ENCODE measurements at regions not wholly inside any gene's neighbourhood (a gene's known extent, or its start where the extent isn't known, plus 50 kb on each side); places are given as distances from the start of the nearest gene placed in this dataset.

GRCh38 chr2:147469471-147469870, 375.4 kb upstream of the ACVR2A start:
- H3K4me3 ChIP-seq (replicated peaks; ENCODE audit: low read depth, low read length): no peak overlapping the region
- TF ChIP-seq CTCF (IDR thresholded peaks at IDR 0.05; ENCODE audit: low read depth, low read length, missing control alignments): no peak
- DNase-seq (ENCODE audit: extremely low read depth, low read depth): no peak

- no peak overlapping the region for H3K4me3 ChIP-seq (replicated peaks; ENCODE audit: low read depth, low read length)
- no peak for DNase-seq (ENCODE audit: extremely low read depth, low read depth)
- no peak for TF ChIP-seq CTCF (IDR thresholded peaks at IDR 0.05; ENCODE audit: low read depth, low read length, missing control alignments)
Measured at GRCh38 chr2:147468963-147469362, 375.9 kb upstream of the ACVR2A start.

- no peak overlapping the region for H3K4me3 ChIP-seq (replicated peaks; ENCODE audit: low read depth, low read length)
- TF ChIP-seq CTCF (IDR thresholded peaks at IDR 0.05; ENCODE audit: low read depth, low read length, missing control alignments): no peak
- DNase-seq (ENCODE audit: extremely low read depth, low read depth): no peak
Measured at GRCh38 chr2:147468349-147468748, 376.5 kb upstream of the ACVR2A start.

GRCh38 chr2:147467441-147467840, 377.4 kb upstream of the ACVR2A start:
- H3K4me3 ChIP-seq (replicated peaks; ENCODE audit: low read depth, low read length): no peak overlapping the region
- TF ChIP-seq CTCF (IDR thresholded peaks at IDR 0.05; ENCODE audit: low read depth, low read length, missing control alignments): no peak
- no peak for DNase-seq (ENCODE audit: extremely low read depth, low read depth)

GRCh38 chr2:147464737-147465357, 380.0 kb upstream of the ACVR2A start:
- no peak overlapping the region for H3K4me3 ChIP-seq (replicated peaks; ENCODE audit: low read depth, low read length)
- no peak for DNase-seq (ENCODE audit: extremely low read depth, low read depth)

GRCh38 chr2:147463881-147464520, 380.8 kb upstream of the ACVR2A start:
- no peak for TF ChIP-seq CTCF (IDR thresholded peaks at IDR 0.05; ENCODE audit: low read depth, low read length, missing control alignments)
- no peak for DNase-seq (ENCODE audit: extremely low read depth, low read depth)
- H3K4me3 ChIP-seq (replicated peaks; ENCODE audit: low read depth, low read length): no peak overlapping the region

More at GRCh38 chr2:147464737-147465357, 380.0 kb upstream of the ACVR2A start:
- TF ChIP-seq CTCF (IDR thresholded peaks at IDR 0.05; ENCODE audit: low read depth, low read length, missing control alignments): no peak

Data from HFF-Myc (cell line).